K562 (cell line): ENCODE measurements at regions not wholly inside any gene's neighbourhood (a gene's known extent, or its start where the extent isn't known, plus 50 kb on each side); places are given as distances from the start of the nearest gene placed in this dataset.

Source experiments
- ATAC-seq: fragments of 200-7000 bp; cut with Tn5 transposase; 3 replicates; pipeline ENCODE4 v1.9.1; 2020; ENCODE audit warnings: moderate library complexity
- BruUV-seq: library from RNA; stranded (reverse); fragments of 400-500 nt; replicated peaks from 2 replicates; lab custom pipeline; 2021; lab: Mats Ljungman, UMichigan
- CTCF ChIA-PET: fragments of 300-600 bp; formaldehyde crosslinking; extraction: SDS; loops from one replicate; lab custom pipeline; 2021; ENCODE audit warnings: low intra/inter-chr PET ratio; lab: Yijun Ruan, JAX
- POLR2A ChIA-PET: fragments of 300-600, 350-650 bp; sonication (Branson Sonifier 250); formaldehyde crosslinking; extraction: SDS; loops from one replicate; lab custom pipeline; 2021; ENCODE audit warnings: antibody characterized with exemption, inconsistent platforms; lab: Yijun Ruan, JAX
- DNase-seq, 4 experiments: peaks; one replicate each; pipeline versions ENCODE4 v3.0.0 to v3.0.0-alpha.2; 2011 to 2018; ENCODE audit warnings: low spot score in 3 of 4, mixed read lengths in 3 of 4; ENCODE audit errors: extremely low read depth in 1 of 4
- FAIRE-seq: peaks from 2 replicates; lab custom pipeline; 2011; peaks lifted over from hg19 to GRCh38; lab: Jason Lieb, UNC
- H2AFZ ChIP-seq: 2 replicates; pipeline ENCODE4 v1.6.0; 2011; ENCODE audit warnings: low read depth, low read length, control low read depth, inconsistent platforms
- H3K27ac ChIP-seq: fragments of 200-600 bp; 3 replicates; pipeline ENCODE4 v1.8.0; 2011; ENCODE audit warnings: low read depth, mild to moderate bottlenecking, control low read depth, inconsistent platforms, low read length, moderate library complexity, mixed read lengths; ENCODE audit errors: extremely low read depth
- H3K27me3 ChIP-seq, 2 experiments: fragments of 300-600 bp in 1 of 2; 2 replicates in 1 of 2; 3 replicates in 1 of 2; pipeline versions ENCODE4 v1.6.0 to v1.8.0; 2011; ENCODE audit warnings: inconsistent platforms in 2 of 2, low read length in 2 of 2, mild to moderate bottlenecking in 1 of 2, mixed read lengths in 1 of 2, moderate library complexity in 1 of 2; ENCODE audit not compliant: control insufficient read depth in 2 of 2, insufficient read depth in 2 of 2
- H3K36me3 ChIP-seq: fragments of 300-600 bp; 3 replicates; pipeline ENCODE4 v1.8.0; 2011; ENCODE audit warnings: mild to moderate bottlenecking, low read length, inconsistent platforms; ENCODE audit not compliant: control insufficient read depth, insufficient read depth
- H3K4me1 ChIP-seq, 2 experiments: fragments of 200-600 bp in 1 of 2; replicated peaks in 1 of 2; 2 replicates in 1 of 2; 3 replicates in 1 of 2; pipeline versions ENCODE4 v1.5.1 to v1.8.0; 2011; ENCODE audit warnings: inconsistent platforms in 2 of 2, low read length in 2 of 2, mild to moderate bottlenecking in 1 of 2, mixed read lengths in 1 of 2, moderate library complexity in 1 of 2; ENCODE audit not compliant: control insufficient read depth in 2 of 2, insufficient read depth in 2 of 2
- H3K4me2 ChIP-seq: 2 replicates; pipeline ENCODE4 v1.6.1; 2011; ENCODE audit warnings: low read length, control low read depth, inconsistent platforms, mixed read lengths; ENCODE audit not compliant: insufficient read depth
- H3K4me3 ChIP-seq: fragments of 200-600 bp; sonication (generic), shearing (Covaris generic); 2 replicates; pipeline ENCODE4 v1.5.1; 2016; ENCODE audit warnings: control low read depth, inconsistent platforms
- H3K79me2 ChIP-seq: fragments of 200-600 bp; 3 replicates; pipeline ENCODE4 v1.8.0; 2011; ENCODE audit warnings: low read length, inconsistent platforms; ENCODE audit not compliant: control insufficient read depth, insufficient read depth
- H3K9ac ChIP-seq, 2 experiments: 2 replicates each; pipeline versions ENCODE4 v1.6.0 to v1.6.1; 2011; ENCODE audit warnings: low read depth in 2 of 2, low read length in 2 of 2, control low read depth in 1 of 2, inconsistent platforms in 1 of 2, mild to moderate bottlenecking in 1 of 2, mixed read lengths in 1 of 2; ENCODE audit not compliant: insufficient read depth in 1 of 2
- H3K9me1 ChIP-seq: one replicate; pipeline ENCODE4 v1.6.0; 2011; ENCODE audit warnings: inconsistent platforms, mild to moderate bottlenecking, low read length, moderate library complexity; ENCODE audit not compliant: control insufficient read depth, insufficient read depth
- H3K9me3 ChIP-seq: replicated peaks from 2 replicates; pipeline ENCODE4 v1.5.1; 2011; ENCODE audit warnings: low read depth, low read length, inconsistent platforms; ENCODE audit not compliant: control insufficient read depth, insufficient read depth
- H4K20me1 ChIP-seq: replicated peaks from 2 replicates; pipeline ENCODE4 v1.6.1; 2011; ENCODE audit warnings: low read length, inconsistent platforms, mixed read lengths; ENCODE audit not compliant: control insufficient read depth, insufficient read depth
- CBX1 ChIP-seq: sonication (generic); IDR thresholded peaks from 2 replicates; pipeline ENCODE4 v1.6.1; 2016; ENCODE audit warnings: antibody characterized with exemption, low read depth, mild to moderate bottlenecking
- CBX2 ChIP-seq: fragments of 200-600 bp; sonication (generic); IDR thresholded peaks from one replicate; pipeline ENCODE4 v1.6.1; 2012; ENCODE audit warnings: mild to moderate bottlenecking, low read length, inconsistent platforms; ENCODE audit not compliant: insufficient read depth, poor library complexity, severe bottlenecking
- DPF2 ChIP-seq: fragments of 450-650 bp; IDR thresholded peaks from 2 replicates; pipeline ENCODE4 v1.6.1; 2016
- HMGN3 ChIP-seq: IDR thresholded peaks from 2 replicates; pipeline ENCODE4 v1.6.1; 2011; ENCODE audit warnings: borderline replicate concordance, low read depth, mild to moderate bottlenecking, mixed read lengths, low read length; ENCODE audit not compliant: insufficient read length; ENCODE audit errors: extremely low read depth
- YBX1 ChIP-seq: fragments of 450-650 bp; IDR thresholded peaks from 2 replicates; pipeline ENCODE4 v1.7.1; 2016; ENCODE audit warnings: mild to moderate bottlenecking
- ZMIZ1 ChIP-seq, 2 experiments: fragments of 150-350 bp in 1 of 2; IDR thresholded peaks; 2 replicates each; pipeline ENCODE4 v1.6.1; 2012 to 2016; ENCODE audit warnings: low read depth in 2 of 2, low read length in 2 of 2, mild to moderate bottlenecking in 1 of 2, moderate library complexity in 1 of 2
- ZNF717 ChIP-seq: fragments of 250-450 bp; sonication (Bioruptor Pico); IDR thresholded peaks from 2 replicates; pipeline ENCODE4 v1.5.0; 2021
- WGBS: fragments of 100-300 bp; shearing (Covaris generic); methylation state at CpG from one replicate; pipeline ENCODE4 v1.1.6; 2016; ENCODE audit warnings: low coverage, mixed read lengths; ENCODE audit not compliant: insufficient coverage; ENCODE audit errors: missing lambda C conversion rate; 5-methylcytosine and 5-hydroxymethylcytosine counted together
- in situ Hi-C: fragments of 300-500 bp; cut with MboI; formaldehyde crosslinking; loops from 4 replicates; pipeline ENCODE4 v1.15.0; 2018; ENCODE audit warnings: inconsistent platforms, mixed read lengths
- intact Hi-C: fragments of 100-400 bp; cut with micrococcal nuclease; formaldehyde crosslinking; loops from 2 replicates; pipeline ENCODE4 v1.14.2; 2022
- TF ChIP-seq, protein P1 (sequence below), 2 experiments: fragments of 450-650 bp in 1 of 2; IDR thresholded peaks; 2 replicates each; pipeline ENCODE4 v1.6.1; 2011 to 2017; ENCODE audit warnings: low read depth in 2 of 2, antibody characterized with exemption in 1 of 2, borderline replicate concordance in 1 of 2, low read length in 1 of 2, mild to moderate bottlenecking in 1 of 2, mixed read lengths in 1 of 2; ENCODE audit not compliant: control insufficient read depth in 1 of 2

- no peak overlapping the region for H3K27ac ChIP-seq
- POLR2A ChIA-PET = no interaction called here
- CTCF ChIA-PET = no interaction called here
- H3K27me3 ChIP-seq = no peaks in the 10 kb centered on the region
- WGBS = 0% methylated on average over 2 of the region's 3 CpGs
- no peak overlapping the region for H3K4me2 ChIP-seq
- no peaks in the 10 kb centered on the region for H3K4me1 ChIP-seq
- H2AFZ ChIP-seq = no peak overlapping the region
- H3K9ac ChIP-seq = no peak overlapping the region
- no peak overlapping the region for H3K4me3 ChIP-seq
- no peaks in the 10 kb centered on the region for H3K36me3 ChIP-seq
- H3K9me1 ChIP-seq = no peaks in the 10 kb centered on the region
- ATAC-seq = no peak
- H3K79me2 ChIP-seq = no peaks in the 10 kb centered on the region
- no peak for DNase-seq
- intact Hi-C loops (no loop called here), in situ Hi-C loops (no loop called here)
- H4K20me1 ChIP-seq = no peaks in the 10 kb centered on the region
- FAIRE-seq = no peak
- BruUV-seq = no TSS peak
- H3K9me3 ChIP-seq = no peaks in the 10 kb centered on the region
- TF ChIP-seq, protein P1, sequence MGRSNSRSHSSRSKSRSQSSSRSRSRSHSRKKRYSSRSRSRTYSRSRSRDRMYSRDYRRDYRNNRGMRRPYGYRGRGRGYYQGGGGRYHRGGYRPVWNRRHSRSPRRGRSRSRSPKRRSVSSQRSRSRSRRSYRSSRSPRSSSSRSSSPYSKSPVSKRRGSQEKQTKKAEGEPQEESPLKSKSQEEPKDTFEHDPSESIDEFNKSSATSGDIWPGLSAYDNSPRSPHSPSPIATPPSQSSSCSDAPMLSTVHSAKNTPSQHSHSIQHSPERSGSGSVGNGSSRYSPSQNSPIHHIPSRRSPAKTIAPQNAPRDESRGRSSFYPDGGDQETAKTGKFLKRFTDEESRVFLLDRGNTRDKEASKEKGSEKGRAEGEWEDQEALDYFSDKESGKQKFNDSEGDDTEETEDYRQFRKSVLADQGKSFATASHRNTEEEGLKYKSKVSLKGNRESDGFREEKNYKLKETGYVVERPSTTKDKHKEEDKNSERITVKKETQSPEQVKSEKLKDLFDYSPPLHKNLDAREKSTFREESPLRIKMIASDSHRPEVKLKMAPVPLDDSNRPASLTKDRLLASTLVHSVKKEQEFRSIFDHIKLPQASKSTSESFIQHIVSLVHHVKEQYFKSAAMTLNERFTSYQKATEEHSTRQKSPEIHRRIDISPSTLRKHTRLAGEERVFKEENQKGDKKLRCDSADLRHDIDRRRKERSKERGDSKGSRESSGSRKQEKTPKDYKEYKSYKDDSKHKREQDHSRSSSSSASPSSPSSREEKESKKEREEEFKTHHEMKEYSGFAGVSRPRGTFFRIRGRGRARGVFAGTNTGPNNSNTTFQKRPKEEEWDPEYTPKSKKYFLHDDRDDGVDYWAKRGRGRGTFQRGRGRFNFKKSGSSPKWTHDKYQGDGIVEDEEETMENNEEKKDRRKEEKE (IDR thresholded peaks at IDR 0.05; ENCODE audit: borderline replicate concordance in 1 of 2, control insufficient read depth in 1 of 2, low read depth in 2 of 2, low read length in 1 of 2) = no peak
- TF ChIP-seq HMGN3 (no peak), CBX2 (no peak), ZNF717 (CRISPR knock-in tag) (no peak), DPF2 (no peak), ZMIZ1 (IDR thresholded peaks at IDR 0.05; ENCODE audit: low read depth in 2 of 2, low read length in 2 of 2) (no peak), CBX1 (no peak), YBX1 (no peak)
- TF ChIP-seq, all 486 proteins: peak for 0
These were observed 246.7 kb upstream of the CTBP2 start for GRCh38 chr10:125407000-125407502.
